GM13977 (cell line): ENCODE measurements at regions not wholly inside any gene's neighbourhood (a gene's known extent, or its start where the extent isn't known, plus 50 kb on each side); places are given as distances from the start of the nearest gene placed in this dataset.

Source experiments
- DNase-seq: peaks from one replicate; pipeline ENCODE4 v3.0.0; 2012; ENCODE audit warnings: low spot score
- CTCF ChIP-seq: IDR thresholded peaks from 2 replicates; pipeline ENCODE4 v1.5.1; 2012; ENCODE audit warnings: mild to moderate bottlenecking, control low read depth; ENCODE audit not compliant: insufficient read depth; ENCODE audit errors: extremely low read depth, missing control alignments
- in situ Hi-C: fragments of 300-500 bp; cut with MboI; formaldehyde crosslinking; loops from one replicate; pipeline ENCODE4 v1.12.0; 2022; ENCODE audit warnings: low sequenced_read_pairs, low pct_unique_long_range_greater_than_20kb, mixed read lengths, inconsistent platforms; ENCODE audit not compliant: unreplicated experiment

- in situ Hi-C loops = no loop called here
- DNase-seq = no peak
- no peak for TF ChIP-seq CTCF
These were observed 733.3 kb downstream of the HACE1 start for GRCh38 chr6:104126315-104127005.

GRCh38 chr6:104123227-104123626, 736.5 kb downstream of the HACE1 start:
- no peak for DNase-seq
- no peak for TF ChIP-seq CTCF
- in situ Hi-C loops = no loop called here

- DNase-seq = no peak
- TF ChIP-seq CTCF = no peak
These were observed 741.4 kb downstream of the HACE1 start for GRCh38 chr6:104118274-104118673.

GRCh38 chr6:104109806-104110205, 749.9 kb downstream of the HACE1 start:
- in situ Hi-C loops = no loop called here
- no peak for TF ChIP-seq CTCF
- DNase-seq = no peak

More at GRCh38 chr6:104118274-104118673, 741.4 kb downstream of the HACE1 start:
- in situ Hi-C loops = no loop called here

GRCh38 chr6:104108634-104109033, 751.1 kb downstream of the HACE1 start:
- no peak for DNase-seq
- no peak for TF ChIP-seq CTCF
- in situ Hi-C loops = no loop called here

GRCh38 chr6:104095661-104096416, 763.9 kb downstream of the HACE1 start:
- DNase-seq = no peak
- in situ Hi-C loops = no loop called here
- no peak for TF ChIP-seq CTCF
